Pancreas (tissue), 10 donors: ENCODE measurements at regions not wholly inside any gene's neighbourhood (a gene's known extent, or its start where the extent isn't known, plus 50 kb on each side); places are given as distances from the start of the nearest gene placed in this dataset.

Experiments used
- ATAC-seq, 4 donors: fragments of 200-7000 bp; cut with Tn5 transposase; one replicate each; pipeline versions ENCODE4 v1.8.0 to v1.9.1; 2020; ENCODE audit warnings: mild to moderate bottlenecking in 4 of 4, moderate library complexity in 4 of 4
- DNase-seq, 6 donors: peaks; one replicate each; pipeline ENCODE4 v3.0.0-alpha.2; 2020
- FAIRE-seq: peaks from 2 replicates; lab custom pipeline; 2012; peaks lifted over from hg19 to GRCh38; lab: Jason Lieb, UNC
- H3K27ac ChIP-seq, 4 donors: fragments of 200-600 bp; sonication (generic); 1 replicate in 3 of 4; 2 replicates in 1 of 4; pipeline versions ENCODE4 v1.5.0 to v1.8.0; 2020
- H3K27me3 ChIP-seq, 4 donors: fragments of 200-600 bp; one replicate each; pipeline ENCODE4 v1.8.0; 2021
- H3K36me3 ChIP-seq, 3 donors: fragments of 200-600 bp; sonication (generic) in 1 of 3; one replicate each; pipeline versions ENCODE4 v1.5.0 to v1.8.0; 2020 to 2021
- H3K4me1 ChIP-seq, 3 donors: fragments of 200-600 bp; one replicate each; pipeline ENCODE4 v1.8.0; 2021
- H3K4me3 ChIP-seq, 4 donors: fragments of 200-600 bp; sonication (generic) in 2 of 4; one replicate each; pipeline versions ENCODE4 v1.5.0 to v1.8.0; 2020 to 2021
- H3K9me3 ChIP-seq, 4 donors: fragments of 200-600 bp; one replicate each; pipeline ENCODE4 v1.8.0; 2021
- WGBS, 2 donors: extraction: QIAGEN DNeasy Blood & Tissue Kit; methylation state at CpG; one replicate each; pipeline ENCODE4 v1.1.7; 2013; 5-methylcytosine and 5-hydroxymethylcytosine counted together
- intact Hi-C, 3 donors: fragments of 100-400 bp; cut with DNase I; formaldehyde crosslinking; loops; one replicate each; pipeline versions ENCODE4 v1.11.1 to v1.14.2; 2022
- TF ChIP-seq, protein P1 (sequence below), 4 donors: fragments of 200-600 bp; sonication (generic) in 3 of 4; IDR thresholded peaks; one replicate each; pipeline versions ENCODE4 v1.5.0 to v1.8.0; 2021; ENCODE audit warnings: antibody characterized with exemption in 4 of 4
- donor health status: healthy with polysubstance abuse.
- donor health status: DM: no; HTN: no; CAD: no; lungs with moderate emphysema.
- donor health status: DM: no; HTN: no; CAD: no.
- donor health status: control.
- donor health status: control.
- donor health status: Bipolar disorder and iron deficiency.
- donor health status: DM: yes; HTN: yes; CAD: no.
- donor health status: DM: no; HTN: no; CAD: no.
- donor health status: DM: no; HTN: no; CAD: no.
- donor health status: DM: yes; HTN: yes; CAD: no.

DNA sequence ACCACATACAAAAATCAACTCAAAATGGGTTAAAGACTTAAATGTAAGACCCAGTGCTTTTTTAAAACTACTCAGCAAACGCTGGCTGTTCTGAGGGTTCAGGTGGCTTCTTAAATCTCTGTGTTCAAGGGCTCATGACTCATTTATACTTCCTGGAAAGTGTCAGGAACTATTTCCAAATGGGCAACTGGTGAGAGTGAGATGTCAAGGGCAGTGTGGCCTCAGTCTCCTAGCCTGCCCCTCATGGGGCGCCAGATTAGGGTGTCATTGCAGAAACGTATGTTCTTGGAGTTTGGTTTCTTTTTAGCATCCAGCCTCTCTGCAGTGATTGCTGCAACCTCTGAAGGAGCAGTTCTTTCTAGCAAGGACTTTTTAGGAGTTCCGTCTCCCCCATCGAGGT, 485.4 kb downstream of the TNS1 start:
- FAIRE-seq: no peak
- Histone ChIP-seq H3K27me3 (no peaks in the 10 kb centered on the region), H3K4me3 (no peak overlapping the region), H3K4me1 (no peaks in the 10 kb centered on the region), H3K9me3 (no peaks in the 10 kb centered on the region), H3K36me3 (no peaks in the 10 kb centered on the region), H3K27ac (no peak overlapping the region)
- ATAC-seq: no peak
- intact Hi-C loops: loop anchor here in 1 of 3 donors (10.0 kb wide), 1 partner anchor 833 kb away; no protein-coding TSS in a partner anchor
- DNase-seq: no peak
- 65 to 70% methylated on average over 5 of the region's 5 CpGs for WGBS, 2 donors
- TF ChIP-seq, protein P1, sequence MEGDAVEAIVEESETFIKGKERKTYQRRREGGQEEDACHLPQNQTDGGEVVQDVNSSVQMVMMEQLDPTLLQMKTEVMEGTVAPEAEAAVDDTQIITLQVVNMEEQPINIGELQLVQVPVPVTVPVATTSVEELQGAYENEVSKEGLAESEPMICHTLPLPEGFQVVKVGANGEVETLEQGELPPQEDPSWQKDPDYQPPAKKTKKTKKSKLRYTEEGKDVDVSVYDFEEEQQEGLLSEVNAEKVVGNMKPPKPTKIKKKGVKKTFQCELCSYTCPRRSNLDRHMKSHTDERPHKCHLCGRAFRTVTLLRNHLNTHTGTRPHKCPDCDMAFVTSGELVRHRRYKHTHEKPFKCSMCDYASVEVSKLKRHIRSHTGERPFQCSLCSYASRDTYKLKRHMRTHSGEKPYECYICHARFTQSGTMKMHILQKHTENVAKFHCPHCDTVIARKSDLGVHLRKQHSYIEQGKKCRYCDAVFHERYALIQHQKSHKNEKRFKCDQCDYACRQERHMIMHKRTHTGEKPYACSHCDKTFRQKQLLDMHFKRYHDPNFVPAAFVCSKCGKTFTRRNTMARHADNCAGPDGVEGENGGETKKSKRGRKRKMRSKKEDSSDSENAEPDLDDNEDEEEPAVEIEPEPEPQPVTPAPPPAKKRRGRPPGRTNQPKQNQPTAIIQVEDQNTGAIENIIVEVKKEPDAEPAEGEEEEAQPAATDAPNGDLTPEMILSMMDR (IDR thresholded peaks at IDR 0.05): no peak

DNA sequence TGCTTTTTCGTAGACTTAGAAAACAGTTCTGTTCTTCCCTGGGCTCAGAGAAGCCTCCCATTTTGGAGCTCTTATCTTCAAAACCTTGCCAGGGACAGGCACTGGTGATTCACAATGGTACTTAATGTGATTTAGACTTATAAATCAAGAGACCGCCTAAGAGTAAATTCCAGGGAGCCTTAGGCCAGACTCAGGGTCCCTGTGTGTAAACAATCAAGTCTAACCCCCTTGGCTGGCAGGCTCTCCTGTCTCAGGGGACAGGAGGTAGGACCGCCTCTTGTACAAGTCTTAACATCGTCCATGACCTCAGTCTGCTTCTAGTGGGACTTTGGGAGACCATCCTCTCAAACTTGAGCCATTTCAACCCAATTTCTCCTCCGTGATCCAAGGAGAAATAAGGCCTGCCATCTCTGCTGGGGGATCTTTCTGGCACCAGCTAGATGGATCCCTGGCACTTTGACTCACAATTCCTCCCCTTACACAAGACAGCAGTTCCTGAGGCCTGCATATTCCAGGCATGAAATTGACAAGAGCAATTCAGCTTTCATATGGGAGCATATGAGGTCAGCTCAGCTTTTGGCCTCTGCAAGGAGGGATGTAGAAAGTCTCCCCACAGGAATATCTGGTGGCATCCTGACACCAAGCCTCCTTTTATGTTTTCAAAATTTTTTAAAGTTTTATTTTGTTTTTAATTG, 487.0 kb downstream of the TNS1 start:
- no peak for DNase-seq
- 83 to 91% methylated on average over 5 of the region's 5 CpGs for WGBS, 2 donors
- Histone ChIP-seq H3K4me3 (no peak overlapping the region), H3K27me3 (no peaks in the 10 kb centered on the region), H3K27ac (no peak overlapping the region), H3K4me1 (no peaks in the 10 kb centered on the region), H3K9me3 (no peaks in the 10 kb centered on the region), H3K36me3 (no peaks in the 10 kb centered on the region)
- TF ChIP-seq, protein P1 (IDR thresholded peaks at IDR 0.05): no peak
- no peak for FAIRE-seq
- ATAC-seq: no peak
- intact Hi-C loops: loop anchor here in 1 of 3 donors (10.0 kb wide), 1 partner anchor 831 kb away; no protein-coding TSS in a partner anchor

GRCh38 chr2:217513258-217513657, 489.5 kb downstream of the TNS1 start:
- intact Hi-C loops: loop anchor here in 2 of 3 donors (5.0 to 10.0 kb wide), 2 partner anchors 826 to 828 kb away; no protein-coding TSS in a partner anchor
- H3K27ac ChIP-seq: no peak overlapping the region
- no peaks in the 10 kb centered on the region for H3K27me3 ChIP-seq
- no peaks in the 10 kb centered on the region for H3K9me3 ChIP-seq
- H3K4me3 ChIP-seq: no peak overlapping the region
- FAIRE-seq (no peak), ATAC-seq (no peak), DNase-seq (no peak)
- no peaks in the 10 kb centered on the region for H3K4me1 ChIP-seq
- TF ChIP-seq, protein P1 (IDR thresholded peaks at IDR 0.05): no peak
- 43 to 55% methylated on average over 1 of the region's 1 CpG for WGBS, 2 donors
- no peaks in the 10 kb centered on the region for H3K36me3 ChIP-seq

DNA sequence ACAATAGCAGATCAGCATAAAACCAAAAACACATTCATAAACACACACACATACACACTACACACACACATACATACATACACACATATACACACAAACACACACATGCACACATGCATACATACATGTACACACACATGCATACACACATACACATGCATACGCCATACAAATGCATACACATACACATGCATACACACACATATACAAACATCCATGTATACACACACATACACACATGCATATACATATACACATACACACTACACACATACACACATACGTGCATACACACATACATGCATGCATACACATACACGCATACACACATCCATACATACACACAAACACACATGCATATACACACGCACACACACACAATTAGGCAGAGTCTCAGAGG, 490.1 kb downstream of the TNS1 start:
- FAIRE-seq (no peak), ATAC-seq (no peak), DNase-seq (no peak)
- H3K4me1 ChIP-seq: no peaks in the 10 kb centered on the region
- 84 to 94% methylated on average over 4 of the region's 4 CpGs for WGBS, 2 donors
- no peaks in the 10 kb centered on the region for H3K36me3 ChIP-seq
- TF ChIP-seq, protein P1 (IDR thresholded peaks at IDR 0.05): no peak
- intact Hi-C loops: loop anchor here in 2 of 3 donors (5.0 to 10.0 kb wide), 2 partner anchors 825 to 828 kb away; no protein-coding TSS in a partner anchor
- no peaks in the 10 kb centered on the region for H3K27me3 ChIP-seq
- no peaks in the 10 kb centered on the region for H3K9me3 ChIP-seq
- no peak overlapping the region for H3K27ac ChIP-seq
- H3K4me3 ChIP-seq: no peak overlapping the region

- TF ChIP-seq, protein P1 (IDR thresholded peaks at IDR 0.05): no peak
- no peak for ATAC-seq
- intact Hi-C loops: loop anchor here in 2 of 3 donors (5.0 to 10.0 kb wide), 2 partner anchors 825 to 827 kb away; no protein-coding TSS in a partner anchor
- Histone ChIP-seq H3K9me3 (no peaks in the 10 kb centered on the region), H3K36me3 (no peaks in the 10 kb centered on the region), H3K27ac (no peak overlapping the region), H3K27me3 (no peaks in the 10 kb centered on the region), H3K4me1 (no peaks in the 10 kb centered on the region), H3K4me3 (no peak overlapping the region)
- FAIRE-seq: no peak
- no peak for DNase-seq
- 21 to 28% methylated on average over 1 of the region's 1 CpG for WGBS, 2 donors
Observed at GRCh38 chr2:217512259-217512658, 490.5 kb downstream of the TNS1 start.
